NT2/D1 (cell line): ENCODE measurements at regions not wholly inside any gene's neighbourhood (a gene's known extent, or its start where the extent isn't known, plus 50 kb on each side); places are given as distances from the start of the nearest gene placed in this dataset.

ENCODE experiments used
- DNase-seq: peaks from one replicate; pipeline ENCODE4 v3.0.0-alpha.2; 2011; ENCODE audit warnings: low read depth, low spot score
- H3K27me3 ChIP-seq: 2 replicates; pipeline ENCODE4 v1.6.0; 2011; ENCODE audit warnings: mild to moderate bottlenecking; ENCODE audit not compliant: insufficient read length, insufficient read depth
- H3K36me3 ChIP-seq: 2 replicates; pipeline ENCODE4 v1.6.1; 2011; ENCODE audit warnings: mild to moderate bottlenecking, low read length, mixed read lengths; ENCODE audit not compliant: insufficient read depth, insufficient read length
- H3K4me1 ChIP-seq: 2 replicates; pipeline ENCODE4 v1.5.1; 2011; ENCODE audit not compliant: insufficient read depth, insufficient read length
- H3K4me3 ChIP-seq: 2 replicates; pipeline ENCODE4 v1.5.1; 2011; ENCODE audit warnings: low read depth; ENCODE audit not compliant: insufficient read length
- H3K9ac ChIP-seq: 2 replicates; pipeline ENCODE4 v1.6.0; 2011; ENCODE audit warnings: low read depth; ENCODE audit not compliant: insufficient read length
- H3K9me3 ChIP-seq: 2 replicates; pipeline ENCODE4 v1.5.1; 2011; ENCODE audit warnings: mild to moderate bottlenecking, low read length; ENCODE audit not compliant: insufficient read depth
- SUZ12 ChIP-seq: IDR thresholded peaks from 2 replicates; pipeline ENCODE4 v1.6.1; 2011; ENCODE audit not compliant: insufficient read length, insufficient read depth; ENCODE audit errors: extremely low read depth
- YY1 ChIP-seq: IDR thresholded peaks from 2 replicates; pipeline ENCODE4 v1.6.1; 2011; ENCODE audit not compliant: insufficient read length, insufficient read depth
- ZNF274 ChIP-seq: IDR thresholded peaks from 2 replicates; pipeline ENCODE4 v1.6.1; 2011; ENCODE audit warnings: mild to moderate bottlenecking, low read depth, low read length

GRCh38 chr5:145687943-145688342, 147.2 kb downstream of the PRELID2 start:
- Histone ChIP-seq H3K4me3 (no peak overlapping the region), H3K4me1 (no peaks in the 10 kb centered on the region), H3K36me3 (no peaks in the 10 kb centered on the region), H3K27me3 (no peaks in the 10 kb centered on the region), H3K9me3 (no peaks in the 10 kb centered on the region), H3K9ac (no peak overlapping the region)
- no peak for TF ChIP-seq SUZ12
- no peak for TF ChIP-seq YY1
- TF ChIP-seq ZNF274: no peak
- DNase-seq: no peak

- DNase-seq: no peak
- H3K27me3 ChIP-seq: no peaks in the 10 kb centered on the region
Measured at GRCh38 chr5:145685417-145685816, 149.7 kb downstream of the PRELID2 start.

GRCh38 chr5:145683431-145683830, 151.7 kb downstream of the PRELID2 start:
- Histone ChIP-seq H3K9me3 (no peaks in the 10 kb centered on the region), H3K36me3 (no peaks in the 10 kb centered on the region), H3K27me3 (no peaks in the 10 kb centered on the region), H3K9ac (no peak overlapping the region), H3K4me3 (no peak overlapping the region), H3K4me1 (no peaks in the 10 kb centered on the region)
- TF ChIP-seq YY1: no peak
- TF ChIP-seq ZNF274: no peak
- DNase-seq: no peak

More at GRCh38 chr5:145685417-145685816, 149.7 kb downstream of the PRELID2 start:
- no peak for TF ChIP-seq YY1
- no peak for TF ChIP-seq SUZ12
- TF ChIP-seq ZNF274: no peak
- H3K4me1 ChIP-seq: no peaks in the 10 kb centered on the region
- H3K9ac ChIP-seq: no peak overlapping the region
- no peaks in the 10 kb centered on the region for H3K9me3 ChIP-seq
- no peaks in the 10 kb centered on the region for H3K36me3 ChIP-seq
- no peak overlapping the region for H3K4me3 ChIP-seq

GRCh38 chr5:145682197-145682899, 152.8 kb downstream of the PRELID2 start:
- Histone ChIP-seq H3K9me3 (no peaks in the 10 kb centered on the region), H3K27me3 (no peaks in the 10 kb centered on the region), H3K9ac (no peak overlapping the region), H3K4me1 (no peaks in the 10 kb centered on the region), H3K36me3 (no peaks in the 10 kb centered on the region), H3K4me3 (no peak overlapping the region)
- TF ChIP-seq SUZ12 (no peak), ZNF274 (no peak), YY1 (no peak)
- no peak for DNase-seq

- Histone ChIP-seq H3K4me1 (no peaks in the 10 kb centered on the region), H3K27me3 (no peaks in the 10 kb centered on the region), H3K36me3 (no peaks in the 10 kb centered on the region), H3K4me3 (no peak overlapping the region), H3K9ac (no peak overlapping the region), H3K9me3 (no peaks in the 10 kb centered on the region)
- DNase-seq: peak; percentile 27
- TF ChIP-seq YY1: no peak
- TF ChIP-seq SUZ12: no peak
Measured at GRCh38 chr5:145681686-145682085, 153.5 kb downstream of the PRELID2 start.

GRCh38 chr5:145681216-145681615, 153.9 kb downstream of the PRELID2 start:
- no peaks in the 10 kb centered on the region for H3K4me1 ChIP-seq
- no peak overlapping the region for H3K9ac ChIP-seq
- H3K36me3 ChIP-seq: no peaks in the 10 kb centered on the region
- H3K4me3 ChIP-seq: no peak overlapping the region
- DNase-seq: no peak
- no peaks in the 10 kb centered on the region for H3K9me3 ChIP-seq
- H3K27me3 ChIP-seq: no peaks in the 10 kb centered on the region
- TF ChIP-seq ZNF274 (no peak), YY1 (no peak), SUZ12 (no peak)

GRCh38 chr5:145680767-145681166, 154.4 kb downstream of the PRELID2 start:
- TF ChIP-seq SUZ12 (no peak), ZNF274 (no peak)
- no peaks in the 10 kb centered on the region for H3K9me3 ChIP-seq
- DNase-seq: no peak
- no peaks in the 10 kb centered on the region for H3K27me3 ChIP-seq
- H3K4me3 ChIP-seq: no peak overlapping the region
- H3K36me3 ChIP-seq: no peaks in the 10 kb centered on the region
- no peaks in the 10 kb centered on the region for H3K4me1 ChIP-seq
- H3K9ac ChIP-seq: no peak overlapping the region

- no peak for TF ChIP-seq YY1
- no peak for TF ChIP-seq ZNF274
- TF ChIP-seq SUZ12: no peak
- Histone ChIP-seq H3K4me1 (no peaks in the 10 kb centered on the region), H3K36me3 (no peaks in the 10 kb centered on the region), H3K9ac (no peak overlapping the region), H3K9me3 (no peaks in the 10 kb centered on the region), H3K27me3 (no peaks in the 10 kb centered on the region), H3K4me3 (no peak overlapping the region)
- no peak for DNase-seq
Measured at GRCh38 chr5:145680169-145680568, 155.0 kb downstream of the PRELID2 start.
